RPMI8226 (cell line): ENCODE measurements at regions not wholly inside any gene's neighbourhood (a gene's known extent, or its start where the extent isn't known, plus 50 kb on each side); places are given as distances from the start of the nearest gene placed in this dataset.

Experiments
- DNase-seq: peaks from one replicate; pipeline ENCODE4 v3.0.0-alpha.2; 2015

DNA sequence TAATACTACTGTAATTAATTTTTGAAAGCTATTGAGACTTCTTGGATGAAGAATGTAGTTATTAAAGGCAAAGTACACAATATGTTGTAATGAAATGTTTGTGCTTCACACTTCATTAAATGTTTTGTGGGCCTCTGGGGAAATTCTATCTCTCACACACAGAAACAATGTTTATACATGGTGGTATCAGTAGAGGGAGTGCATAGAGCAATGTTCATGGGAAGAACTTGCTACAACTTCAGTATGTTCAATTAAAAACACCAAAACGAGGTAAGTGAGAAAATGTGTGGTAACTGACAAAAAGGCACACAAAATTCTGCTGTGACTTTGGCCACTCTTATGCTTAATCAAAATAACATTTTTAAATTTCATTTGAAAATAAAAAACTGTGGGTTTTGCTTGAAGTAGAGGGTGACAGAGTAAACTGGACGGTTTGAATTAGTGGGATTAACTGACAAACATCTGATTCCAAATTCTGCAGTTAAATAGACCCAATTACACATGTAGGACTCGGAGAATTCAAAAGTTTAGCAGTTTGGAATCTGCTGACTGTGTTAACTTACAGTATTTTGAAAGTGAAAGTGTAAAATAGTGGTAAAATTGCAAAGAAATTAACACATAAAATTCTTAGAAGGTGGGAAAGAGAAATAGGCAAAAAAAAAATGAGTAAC is 111.4 kb upstream of the TTC29 start:
- DNase-seq, result no peak

DNA sequence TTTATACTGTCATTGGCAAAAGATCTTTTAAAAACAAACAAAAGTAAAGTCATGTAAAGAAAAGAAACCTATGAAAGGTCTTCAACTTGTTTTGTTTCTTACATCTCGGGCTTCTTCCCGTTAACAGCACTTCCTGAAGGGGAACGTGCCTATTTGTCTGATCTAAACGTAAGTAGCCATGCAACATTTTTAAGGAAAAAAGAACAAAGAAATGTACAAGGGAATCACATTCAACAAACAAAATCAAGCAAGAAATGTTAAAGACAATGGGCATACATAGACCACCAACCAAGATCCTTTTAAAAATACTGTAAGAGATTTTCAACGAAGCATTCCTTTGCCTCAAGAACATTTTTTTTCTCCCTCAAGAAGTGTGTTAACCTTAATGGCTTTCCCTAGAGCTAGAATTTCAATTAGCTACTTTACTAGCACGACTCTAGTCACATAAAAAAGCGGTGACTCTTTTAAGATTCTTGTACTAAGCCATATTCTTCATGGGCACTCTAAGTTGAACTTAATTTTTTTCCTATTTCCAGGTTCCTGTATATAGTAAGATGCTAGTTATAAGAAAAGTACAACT is 112.0 kb upstream of the TTC29 start:
- DNase-seq, result no peak

GRCh38 chr4:147059064-147059731 is 113.5 kb upstream of the TTC29 start:
- DNase-seq, result no peak

DNA sequence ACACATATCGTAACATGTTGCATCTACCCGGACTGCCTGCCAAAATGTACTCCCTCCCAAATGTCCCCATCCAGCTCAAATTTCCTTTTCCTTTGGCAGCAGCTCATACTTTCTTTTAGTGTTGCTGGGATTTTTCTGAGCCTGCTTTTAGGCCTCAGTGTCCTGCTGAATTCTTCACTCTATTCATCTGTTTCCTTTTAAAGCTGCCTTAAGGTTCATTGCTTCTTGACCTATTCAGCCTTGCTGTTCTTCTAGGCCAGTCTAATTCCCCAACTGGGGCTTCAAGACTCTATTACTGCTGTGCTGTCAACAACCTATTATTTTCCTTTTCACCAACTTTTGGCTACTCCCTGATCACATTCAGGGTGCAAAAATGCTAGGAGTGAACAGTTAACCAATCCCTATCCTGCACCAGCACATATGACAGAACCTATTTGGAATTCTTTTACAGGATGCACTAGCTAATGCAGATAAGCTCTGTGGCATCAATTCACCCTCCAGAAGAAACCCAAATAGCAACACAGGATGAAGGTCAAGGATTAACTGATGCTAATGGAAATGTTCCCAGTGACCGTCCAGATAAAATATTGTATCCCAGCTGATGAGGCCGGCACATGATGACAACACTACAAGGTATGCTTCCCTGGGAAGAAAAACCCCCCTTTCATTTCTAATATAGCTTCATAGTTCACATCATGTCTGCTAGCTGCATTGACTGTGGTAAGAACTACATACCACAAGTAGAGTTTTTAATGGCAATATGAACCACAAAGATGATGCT is 114.7 kb upstream of the TTC29 start:
- no peak for DNase-seq

- DNase-seq, result no peak
Observed at GRCh38 chr4:147064856-147065255, 119.2 kb upstream of the TTC29 start.

- no peak for DNase-seq
Observed at GRCh38 chr4:147068564-147068963, 122.9 kb upstream of the TTC29 start.

GRCh38 chr4:147071209-147071740 is 125.6 kb upstream of the TTC29 start:
- DNase-seq, result no peak

- DNase-seq, result no peak
Observed at GRCh38 chr4:147076179-147076578, 130.5 kb upstream of the TTC29 start.

GRCh38 chr4:147076728-147077127 is 131.1 kb upstream of the TTC29 start:
- no peak for DNase-seq

GRCh38 chr4:147078362-147078761 is 132.7 kb upstream of the TTC29 start:
- DNase-seq, result no peak

DNA sequence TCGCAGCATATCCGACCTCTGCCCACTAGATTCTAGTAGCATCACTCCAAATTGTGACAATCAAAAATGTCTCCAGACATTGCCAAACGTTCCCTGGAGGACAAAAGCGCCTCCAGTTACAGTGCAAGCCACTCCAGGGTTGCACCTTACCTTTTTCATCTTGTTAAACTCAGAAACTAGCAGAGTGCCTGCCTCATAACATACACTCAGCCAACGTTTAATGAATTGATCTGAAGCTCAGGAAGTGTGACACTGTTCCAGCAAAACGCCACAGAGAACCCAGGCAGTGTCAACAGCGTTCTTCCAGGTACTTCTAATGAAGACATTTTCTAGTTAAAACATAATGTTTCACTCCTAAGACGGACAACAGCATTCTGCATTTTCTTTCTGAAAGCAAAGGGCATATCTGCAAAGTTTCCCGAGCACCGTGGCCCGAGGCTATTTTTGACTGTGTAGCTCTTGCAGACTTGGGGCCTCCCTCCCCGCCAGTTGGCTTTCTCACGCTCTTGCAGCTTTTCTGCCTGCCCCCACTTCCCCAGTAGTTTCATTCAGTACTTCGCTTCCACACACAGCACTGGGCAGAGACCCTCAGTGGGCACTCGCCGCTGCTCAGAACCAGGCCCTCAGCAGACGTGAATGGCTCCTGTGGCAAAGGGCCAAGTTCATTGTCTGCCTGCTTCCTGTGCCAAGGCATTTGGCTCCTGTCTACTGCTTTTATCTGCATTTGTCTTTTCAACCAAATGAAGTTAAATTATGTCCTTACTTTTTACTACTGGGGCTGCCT is 133.4 kb upstream of the TTC29 start:
- peak; percentile 10 for DNase-seq

DNA sequence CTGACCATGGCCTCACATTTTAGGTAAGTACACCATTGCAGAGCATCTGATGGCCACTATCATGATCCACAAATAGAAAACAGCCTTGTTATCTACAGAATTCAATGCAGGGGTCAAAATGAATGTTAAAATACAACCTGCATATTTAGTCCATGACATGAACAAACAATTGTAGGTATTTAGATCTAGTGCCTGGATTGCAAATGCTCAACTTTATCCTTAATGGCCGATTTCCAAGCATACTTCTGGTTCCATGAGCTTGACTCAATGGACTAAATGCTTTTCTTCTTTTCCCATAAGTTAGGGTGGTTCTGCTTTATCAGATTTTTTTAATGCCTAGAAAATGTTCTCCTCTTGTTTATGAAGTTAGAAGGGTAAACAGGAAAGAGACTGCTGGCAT is 139.2 kb upstream of the TTC29 start:
- no peak for DNase-seq

- no peak for DNase-seq
Observed at GRCh38 chr4:147085781-147086180, 140.1 kb upstream of the TTC29 start.

- DNase-seq, result no peak
Observed at GRCh38 chr4:147088146-147088545, 142.5 kb upstream of the TTC29 start.

GRCh38 chr4:147090486-147090885 is 144.8 kb upstream of the TTC29 start:
- DNase-seq, result no peak

- DNase-seq, result no peak
Observed at GRCh38 chr4:147093206-147093605, 147.5 kb upstream of the TTC29 start.

DNA sequence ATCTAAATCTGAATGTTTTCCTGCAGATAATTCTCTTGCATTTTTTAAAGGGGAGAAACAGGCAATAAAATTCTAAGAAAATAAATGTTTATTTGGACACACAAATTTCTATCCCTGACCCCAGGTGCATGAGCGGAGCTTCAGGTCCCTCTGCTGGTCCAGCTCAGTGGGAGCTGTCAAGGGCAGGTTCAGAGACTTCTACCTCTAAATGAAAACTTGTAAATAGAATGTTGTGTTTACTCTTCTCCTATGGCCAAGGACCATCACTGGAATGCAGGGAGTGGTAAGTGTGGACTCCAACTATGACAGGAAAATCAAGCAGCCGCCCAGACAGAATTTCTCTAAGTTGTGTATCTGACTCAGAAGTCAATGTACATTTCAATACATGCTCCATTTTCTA is 148.6 kb upstream of the TTC29 start:
- no peak for DNase-seq

DNA sequence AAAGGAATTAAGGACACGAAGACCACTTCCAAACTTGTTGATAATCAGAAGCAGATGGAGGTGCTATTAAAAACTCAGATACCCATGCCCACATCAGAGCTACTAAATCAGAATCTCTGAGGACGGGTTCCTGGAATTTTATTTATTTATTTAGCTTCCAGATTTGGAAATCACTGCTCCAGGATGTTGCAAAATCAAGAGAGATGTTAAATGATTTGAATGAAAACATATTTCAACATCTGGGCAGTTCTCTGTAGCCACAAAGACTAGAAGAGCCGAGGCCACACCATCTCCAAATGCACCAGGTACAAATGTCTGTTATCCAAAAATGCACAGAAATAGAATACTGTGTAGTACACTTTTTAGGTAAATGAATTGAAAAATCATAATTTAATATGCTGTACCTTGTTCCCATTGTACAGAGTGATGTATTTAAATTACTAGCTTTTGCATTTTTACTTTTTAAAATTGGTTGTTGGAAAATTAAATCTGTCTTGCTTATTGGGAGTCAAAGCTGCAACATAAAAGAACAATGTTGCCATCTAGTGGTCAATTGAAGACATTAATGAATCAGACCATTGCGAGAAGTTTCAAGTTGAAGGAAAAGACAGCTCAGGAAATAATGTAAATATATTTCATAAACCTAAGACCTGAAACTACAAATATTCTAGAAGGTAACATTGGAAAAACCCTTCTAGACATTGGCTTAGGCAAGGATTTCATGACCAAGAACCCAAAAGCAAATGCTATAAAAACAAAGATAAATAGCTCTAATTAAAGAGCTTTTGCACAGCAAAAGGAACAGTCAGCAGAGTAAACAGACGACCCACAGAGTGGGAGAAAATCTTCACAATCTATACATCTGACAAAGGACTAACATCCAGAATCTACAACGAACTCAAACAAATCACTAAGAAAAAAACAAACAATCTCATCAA is 151.3 kb upstream of the TTC29 start:
- peak; percentile 40 for DNase-seq

DNA sequence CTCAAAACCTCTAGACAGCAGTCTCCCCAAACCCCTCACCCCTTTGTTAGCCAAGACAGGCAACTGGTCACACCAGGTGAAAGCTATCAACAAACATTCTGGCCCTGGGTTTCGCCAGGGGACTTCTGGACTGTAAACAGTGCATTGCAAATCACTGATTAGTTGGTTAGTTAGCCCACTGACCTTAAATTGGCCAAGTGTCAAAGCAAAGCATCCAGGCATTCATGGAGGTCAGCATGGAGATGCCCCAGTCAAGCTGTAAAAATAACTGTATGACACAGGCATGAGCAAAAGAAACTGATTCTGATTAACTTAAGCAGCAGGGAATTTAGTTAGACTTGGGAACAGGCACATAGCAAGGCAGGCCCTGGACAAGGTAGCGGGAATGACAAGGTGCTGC is 156.0 kb upstream of the TTC29 start:
- DNase-seq, result no peak

DNA sequence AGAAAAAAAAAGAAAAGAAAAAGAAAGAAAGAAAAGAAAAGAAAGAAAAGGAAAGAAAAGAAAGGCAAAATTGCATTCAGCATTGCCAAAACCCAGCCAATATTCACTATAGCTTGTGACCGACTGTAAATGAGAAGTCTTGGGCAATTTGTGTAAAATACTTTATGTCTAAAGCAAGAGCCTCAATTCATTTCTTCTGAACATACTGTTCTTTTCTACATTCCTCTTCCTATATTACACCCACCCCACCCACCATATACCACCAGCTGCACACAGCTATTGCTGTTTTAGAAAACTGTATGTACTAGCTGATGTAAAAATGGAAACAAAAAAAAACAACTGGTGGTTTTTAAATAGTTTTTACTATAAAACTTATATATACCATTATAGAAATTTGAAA is 156.9 kb upstream of the TTC29 start:
- no peak for DNase-seq

DNA sequence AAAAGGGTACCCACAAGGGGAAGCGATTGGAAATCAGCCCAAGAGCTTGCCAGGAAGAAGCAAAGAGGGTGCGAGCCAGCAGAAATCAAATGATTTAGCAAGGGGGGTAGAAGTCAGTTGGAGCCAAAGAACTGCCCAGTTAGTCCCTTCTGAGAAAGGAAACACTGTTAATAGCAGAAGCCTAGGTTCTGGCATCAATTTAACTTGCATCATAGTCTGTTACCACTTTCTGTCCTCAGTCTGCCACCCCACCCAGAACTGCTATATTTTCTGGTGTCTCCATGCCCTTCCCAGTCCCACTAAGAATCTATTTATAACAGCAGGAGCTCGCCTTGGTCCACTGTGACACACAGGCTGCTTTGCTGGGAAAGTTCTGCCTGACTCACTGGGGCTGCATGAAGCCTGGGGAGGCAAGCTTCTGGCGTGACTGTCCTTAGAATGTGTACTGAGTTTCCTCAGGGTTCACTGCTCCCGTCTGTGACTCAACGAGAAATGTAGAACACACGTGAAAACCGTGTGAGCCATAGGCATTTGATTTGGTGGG is 157.8 kb upstream of the TTC29 start:
- no peak for DNase-seq
